CD4-positive, CD25-positive, alpha-beta regulatory T cell (primary cell): ENCODE measurements at regions not wholly inside any gene's neighbourhood (a gene's known extent, or its start where the extent isn't known, plus 50 kb on each side); places are given as distances from the start of the nearest gene placed in this dataset.

Source experiments
- ATAC-seq, 2 donors: fragments of 150-1000 bp; cut with Tn5 transposase; one replicate each; pipeline ENCODE4 v1.10.0; 2021; ENCODE audit warnings: low read depth in 2 of 2, moderate number of reproducible peaks in 2 of 2, moderate library complexity in 1 of 2
- DNase-seq, 3 donors: peaks; one replicate each; pipeline versions ENCODE4 v3.0.0 to v3.0.0-alpha.2; 2012 to 2022; ENCODE audit warnings: mixed read lengths in 1 of 3
- H3K27ac ChIP-seq: one replicate; pipeline ENCODE4 v1.7.0; 2013; ENCODE audit warnings: mild to moderate bottlenecking, low read length; ENCODE audit not compliant: insufficient read depth, poor library complexity, severe bottlenecking
- H3K27me3 ChIP-seq: one replicate; pipeline ENCODE4 v1.7.0; 2013; ENCODE audit warnings: low read length; ENCODE audit not compliant: control insufficient read depth, insufficient read depth
- H3K36me3 ChIP-seq: one replicate; pipeline ENCODE4 v1.7.0; 2013; ENCODE audit warnings: mild to moderate bottlenecking, low read length, moderate library complexity; ENCODE audit not compliant: control insufficient read depth, insufficient read depth
- H3K4me1 ChIP-seq: 2 replicates; pipeline ENCODE4 v1.7.0; 2013; ENCODE audit warnings: mild to moderate bottlenecking, low read length; ENCODE audit not compliant: insufficient read depth, control insufficient read depth, poor library complexity, severe bottlenecking
- H3K4me3 ChIP-seq: one replicate; pipeline ENCODE4 v1.7.0; 2013; ENCODE audit warnings: low read depth, mild to moderate bottlenecking, low read length, moderate library complexity
- H3K9me3 ChIP-seq, 2 experiments: 1 replicate in 1 of 2; 2 replicates in 1 of 2; pipeline ENCODE4 v1.7.0; 2013; ENCODE audit warnings: low read length in 2 of 2, mild to moderate bottlenecking in 1 of 2, moderate library complexity in 1 of 2; ENCODE audit not compliant: control insufficient read depth in 2 of 2
- H3K27ac Mint-ChIP-seq, 3 donors: one replicate each; pipeline ENCODE4 v1.8.0; 2020 to 2022; ENCODE audit warnings: mild to moderate bottlenecking in 3 of 3, mixed read lengths in 3 of 3, moderate library complexity in 2 of 3
- H3K27me3 Mint-ChIP-seq: one replicate; pipeline ENCODE4 v1.8.0; 2022; ENCODE audit warnings: mild to moderate bottlenecking, mixed read lengths
- H3K36me3 Mint-ChIP-seq: one replicate; pipeline ENCODE4 v1.8.0; 2020; ENCODE audit warnings: mixed read lengths
- H3K4me1 Mint-ChIP-seq, 4 donors: one replicate each; pipeline ENCODE4 v1.8.0; 2020 to 2022; ENCODE audit warnings: mixed read lengths in 4 of 4, mild to moderate bottlenecking in 1 of 4
- H3K4me3 Mint-ChIP-seq, 4 donors: one replicate each; pipeline ENCODE4 v1.8.0; 2020 to 2022; ENCODE audit warnings: mild to moderate bottlenecking in 4 of 4, mixed read lengths in 4 of 4, moderate library complexity in 3 of 4
- H3K9me3 Mint-ChIP-seq, 7 donors: one replicate each; pipeline ENCODE4 v1.8.0; 2020 to 2022; ENCODE audit warnings: mixed read lengths in 7 of 7, mild to moderate bottlenecking in 3 of 7, moderate library complexity in 2 of 7

- H3K27ac ChIP-seq, result no peak overlapping the region
- no peaks in the 10 kb centered on the region for H3K4me1 ChIP-seq
- Mint-ChIP-seq H3K27me3 (no peaks in the 10 kb centered on the region), H3K27ac (no peak overlapping the region), H3K36me3 (no peaks in the 10 kb centered on the region), H3K9me3 (peaks cover 0 to 2% (median 0%) of the 10 kb centered on the region in 7 donors), H3K4me1 (peaks cover 0 to 4% (median 0%) of the 10 kb centered on the region in 4 donors), H3K4me3 (no peak overlapping the region)
- H3K4me3 ChIP-seq, result no peak overlapping the region
- DNase-seq (no peak), ATAC-seq (no peak)
- no peaks in the 10 kb centered on the region for H3K9me3 ChIP-seq
- no peaks in the 10 kb centered on the region for H3K36me3 ChIP-seq
- H3K27me3 ChIP-seq, result peaks cover 2% of the 10 kb centered on the region
These were observed 165.0 kb upstream of the HMHB1 start for GRCh38 chr5:143646961-143647360.

DNA sequence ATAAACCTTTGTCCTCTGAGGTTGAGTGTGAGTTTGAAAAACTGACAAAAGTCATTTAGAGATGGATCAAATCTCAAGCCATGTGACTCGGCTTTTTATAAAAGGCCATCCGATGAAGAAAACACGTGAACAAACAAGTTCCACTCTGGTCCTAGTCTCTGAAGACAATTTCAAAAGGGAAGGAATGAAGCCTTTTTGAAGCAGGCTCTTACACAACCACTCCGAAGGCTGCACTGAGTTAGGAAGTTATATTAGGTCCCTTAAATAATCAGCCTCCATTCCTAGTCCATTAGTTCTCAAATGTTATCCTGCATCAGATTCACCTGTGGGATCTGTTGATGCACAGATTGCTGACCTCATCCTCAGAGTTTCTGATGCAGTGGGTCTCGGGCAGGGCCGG lies 166.6 kb upstream of the HMHB1 start:
- no peak overlapping the region for H3K4me3 ChIP-seq
- Mint-ChIP-seq H3K27ac (no peak overlapping the region), H3K4me3 (no peak overlapping the region), H3K4me1 (peaks cover 0 to 2% (median 0%) of the 10 kb centered on the region in 4 donors), H3K27me3 (no peaks in the 10 kb centered on the region), H3K36me3 (no peaks in the 10 kb centered on the region), H3K9me3 (peaks cover 0 to 2% (median 0%) of the 10 kb centered on the region in 7 donors)
- H3K9me3 ChIP-seq, result no peaks in the 10 kb centered on the region
- H3K4me1 ChIP-seq, result no peaks in the 10 kb centered on the region
- DNase-seq, result no peak
- H3K27ac ChIP-seq, result no peak overlapping the region
- no peak for ATAC-seq
- H3K36me3 ChIP-seq, result no peaks in the 10 kb centered on the region
- peaks cover 2% of the 10 kb centered on the region for H3K27me3 ChIP-seq

DNA sequence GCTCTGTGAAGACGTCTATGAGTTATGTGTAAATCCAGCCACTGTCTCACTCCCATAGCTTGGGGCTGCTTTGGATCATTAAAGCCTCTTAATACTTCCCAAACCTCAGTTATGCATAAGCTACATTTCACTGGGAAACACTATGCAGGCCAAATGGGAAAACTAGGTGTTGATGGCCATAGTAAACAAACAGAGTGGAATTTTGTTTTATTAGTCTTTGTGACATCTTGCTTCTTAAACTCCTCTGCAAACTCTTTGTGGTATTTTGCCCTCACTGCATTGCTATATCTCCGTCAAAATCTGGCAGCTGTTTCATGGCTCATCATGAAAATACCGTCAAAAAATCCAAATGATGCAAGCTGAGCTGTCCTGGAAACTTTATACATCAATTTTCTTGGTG lies 167.2 kb upstream of the HMHB1 start:
- no peak overlapping the region for H3K4me3 ChIP-seq
- Mint-ChIP-seq H3K4me1 (no peaks in the 10 kb centered on the region), H3K9me3 (peaks cover 0 to 2% (median 0%) of the 10 kb centered on the region in 7 donors), H3K4me3 (no peak overlapping the region), H3K36me3 (no peaks in the 10 kb centered on the region), H3K27ac (no peak overlapping the region), H3K27me3 (no peaks in the 10 kb centered on the region)
- no peaks in the 10 kb centered on the region for H3K9me3 ChIP-seq
- no peak overlapping the region for H3K27ac ChIP-seq
- ATAC-seq (no peak), DNase-seq (no peak)
- no peaks in the 10 kb centered on the region for H3K36me3 ChIP-seq
- peaks cover 2% of the 10 kb centered on the region for H3K27me3 ChIP-seq
- no peaks in the 10 kb centered on the region for H3K4me1 ChIP-seq

DNA sequence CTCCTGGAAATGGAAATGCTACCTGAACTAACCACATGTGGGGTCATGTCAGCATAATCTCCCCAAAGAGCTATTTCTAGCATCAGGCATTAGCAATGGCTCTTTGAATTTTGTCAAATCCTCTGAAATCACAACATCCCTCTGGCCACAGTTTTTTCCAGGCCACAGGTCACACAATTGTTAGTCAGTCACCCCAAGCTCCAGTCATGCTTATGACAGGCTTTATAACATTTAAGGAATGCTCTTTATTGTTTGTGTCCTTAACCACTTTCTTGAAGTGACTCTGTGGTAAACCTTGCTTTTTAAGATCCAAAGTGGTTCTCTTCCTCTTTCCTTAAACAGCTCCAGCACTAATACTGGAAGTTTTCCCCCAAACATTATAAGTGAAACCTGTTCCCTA lies 169.2 kb upstream of the HMHB1 start:
- Mint-ChIP-seq H3K27me3 (no peaks in the 10 kb centered on the region), H3K4me3 (no peak overlapping the region), H3K4me1 (no peaks in the 10 kb centered on the region), H3K9me3 (no peaks in the 10 kb centered on the region), H3K36me3 (no peaks in the 10 kb centered on the region), H3K27ac (no peak overlapping the region)
- H3K9me3 ChIP-seq, result no peaks in the 10 kb centered on the region
- ATAC-seq (no peak), DNase-seq (no peak)
- H3K27ac ChIP-seq, result no peak overlapping the region
- no peaks in the 10 kb centered on the region for H3K27me3 ChIP-seq
- no peaks in the 10 kb centered on the region for H3K4me1 ChIP-seq
- H3K4me3 ChIP-seq, result no peak overlapping the region
- H3K36me3 ChIP-seq, result no peaks in the 10 kb centered on the region

- Histone ChIP-seq H3K4me3 (no peak overlapping the region), H3K27ac (no peak overlapping the region), H3K4me1 (no peaks in the 10 kb centered on the region), H3K9me3 (no peaks in the 10 kb centered on the region), H3K27me3 (no peaks in the 10 kb centered on the region), H3K36me3 (no peaks in the 10 kb centered on the region)
- Mint-ChIP-seq H3K36me3 (no peaks in the 10 kb centered on the region), H3K9me3 (no peaks in the 10 kb centered on the region), H3K4me1 (no peaks in the 10 kb centered on the region), H3K27me3 (no peaks in the 10 kb centered on the region), H3K27ac (no peak overlapping the region), H3K4me3 (no peak overlapping the region)
- DNase-seq (no peak), ATAC-seq (no peak)
These were observed 170.2 kb upstream of the HMHB1 start for GRCh38 chr5:143641549-143642355.

DNA sequence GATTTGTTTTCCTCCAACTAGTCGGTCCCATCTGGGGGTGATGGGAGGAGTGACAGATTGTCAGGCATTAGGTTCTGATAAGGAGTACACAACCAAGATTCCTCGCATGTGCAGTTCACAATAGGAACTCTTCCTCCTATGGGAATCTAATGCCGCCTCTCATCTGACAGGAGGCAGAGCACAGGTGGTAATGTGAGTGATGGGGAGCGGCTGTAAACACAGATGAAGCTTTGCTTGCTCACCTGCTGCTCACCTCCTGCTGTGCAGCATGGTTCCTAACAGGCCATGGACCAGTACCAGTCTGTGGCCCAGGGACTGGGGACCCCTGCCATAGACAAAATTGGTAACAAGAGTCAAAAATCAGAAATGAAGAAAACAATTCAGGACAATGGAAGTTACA lies 173.3 kb upstream of the HMHB1 start:
- Histone ChIP-seq H3K27me3 (peaks cover under 1% of the 10 kb centered on the region), H3K4me3 (no peak overlapping the region), H3K9me3 (no peaks in the 10 kb centered on the region), H3K36me3 (no peaks in the 10 kb centered on the region), H3K4me1 (no peaks in the 10 kb centered on the region), H3K27ac (no peak overlapping the region)
- no peaks in the 10 kb centered on the region for H3K27me3 Mint-ChIP-seq
- no peak overlapping the region for H3K4me3 Mint-ChIP-seq
- H3K27ac Mint-ChIP-seq, result no peak overlapping the region
- DNase-seq, result no peak
- no peaks in the 10 kb centered on the region for H3K36me3 Mint-ChIP-seq
- H3K4me1 Mint-ChIP-seq, result no peaks in the 10 kb centered on the region
- ATAC-seq, result no peak
- peaks cover 0 to 2% (median 0%) of the 10 kb centered on the region in 7 donors for H3K9me3 Mint-ChIP-seq

DNA sequence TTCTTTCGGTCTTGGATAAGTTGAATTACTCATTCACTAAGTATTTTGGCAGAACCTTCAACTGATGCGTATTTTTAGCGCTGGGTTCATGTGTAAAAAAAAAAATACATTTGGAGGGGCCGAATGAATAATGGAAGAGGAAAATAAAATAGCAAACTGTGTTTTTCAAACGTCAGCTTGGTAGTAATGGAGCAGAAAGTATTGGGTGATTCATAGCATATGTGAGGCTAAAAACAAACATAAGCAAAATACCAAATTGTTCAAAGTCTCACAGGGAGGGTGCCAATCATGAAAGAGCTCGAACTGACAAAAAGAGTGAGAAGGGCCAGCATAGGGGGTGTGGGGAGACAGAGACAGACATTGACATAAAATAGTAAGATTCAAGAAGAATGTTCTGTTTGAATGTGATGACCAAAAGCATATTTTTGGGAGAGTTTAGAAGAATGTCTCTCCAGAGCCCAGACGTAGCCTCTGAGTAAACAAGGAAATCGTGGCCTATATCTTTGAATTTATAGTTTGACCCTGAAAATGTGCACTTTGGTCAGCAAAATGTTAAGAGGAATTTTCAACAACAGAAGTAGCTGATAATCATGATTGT lies 174.9 kb upstream of the HMHB1 start:
- ATAC-seq, result no peak
- DNase-seq, result no peak
- H3K4me3 ChIP-seq, result no peak overlapping the region
- H3K4me1 ChIP-seq, result no peaks in the 10 kb centered on the region
- no peak overlapping the region for H3K27ac ChIP-seq
- Mint-ChIP-seq H3K9me3 (peaks cover 0 to 2% (median 0%) of the 10 kb centered on the region in 7 donors), H3K4me3 (no peak overlapping the region), H3K27me3 (no peaks in the 10 kb centered on the region), H3K36me3 (no peaks in the 10 kb centered on the region), H3K4me1 (no peaks in the 10 kb centered on the region), H3K27ac (peak overlapping the region in 1 of 3 donors; percentile 81)
- no peaks in the 10 kb centered on the region for H3K36me3 ChIP-seq
- peaks cover 3% of the 10 kb centered on the region for H3K27me3 ChIP-seq
- no peaks in the 10 kb centered on the region for H3K9me3 ChIP-seq

- Mint-ChIP-seq H3K36me3 (no peaks in the 10 kb centered on the region), H3K4me1 (no peaks in the 10 kb centered on the region), H3K27ac (no peak overlapping the region), H3K27me3 (no peaks in the 10 kb centered on the region), H3K9me3 (peaks cover 0 to 2% (median 0%) of the 10 kb centered on the region in 7 donors), H3K4me3 (no peak overlapping the region)
- H3K4me3 ChIP-seq, result no peak overlapping the region
- no peak for DNase-seq
- no peaks in the 10 kb centered on the region for H3K36me3 ChIP-seq
- no peaks in the 10 kb centered on the region for H3K9me3 ChIP-seq
- no peak for ATAC-seq
- H3K4me1 ChIP-seq, result no peaks in the 10 kb centered on the region
- no peak overlapping the region for H3K27ac ChIP-seq
- H3K27me3 ChIP-seq, result peaks cover 3% of the 10 kb centered on the region
These were observed 176.1 kb upstream of the HMHB1 start for GRCh38 chr5:143635888-143636287.
